K562 (cell line): ENCODE measurements at regions not wholly inside any gene's neighbourhood (a gene's known extent, or its start where the extent isn't known, plus 50 kb on each side); places are given as distances from the start of the nearest gene placed in this dataset.

Experiments used
- BRF2 ChIP-seq: IDR thresholded peaks from 3 replicates; pipeline ENCODE4 v1.6.1; 2011; ENCODE audit warnings: borderline replicate concordance, mild to moderate bottlenecking; ENCODE audit not compliant: insufficient read length, insufficient read depth
- HNRNPK ChIP-seq: fragments of 200-400 bp; formaldehyde crosslinking; IDR thresholded peaks from one replicate; pipeline ENCODE4 v1.6.1; 2018; ENCODE audit warnings: mild to moderate bottlenecking, low read depth, low read length; ENCODE audit not compliant: poor library complexity, severe bottlenecking
- KLF6 ChIP-seq: fragments of 250-450 bp; sonication (Bioruptor Pico); IDR thresholded peaks from 2 replicates; pipeline ENCODE4 v1.4.0; 2020; ENCODE audit warnings: mild to moderate bottlenecking, moderate library complexity, borderline replicate concordance
- MECOM ChIP-seq: fragments of 250-450 bp; sonication (Bioruptor Pico); IDR thresholded peaks from 2 replicates; pipeline ENCODE4 v1.8.0; 2022; ENCODE audit warnings: inconsistent platforms
- MXI1 ChIP-seq: IDR thresholded peaks from 2 replicates; pipeline ENCODE4 v1.6.1; 2011; ENCODE audit warnings: low read depth, mild to moderate bottlenecking, improper control_type of control experiment, low read length
- NFE2L1 ChIP-seq: fragments of 450-650 bp; IDR thresholded peaks from 2 replicates; pipeline ENCODE4 v1.6.1; 2016; ENCODE audit warnings: missing genetic modification characterization, low read depth, mild to moderate bottlenecking, missing compliant biosample characterization, moderate library complexity, borderline replicate concordance
- REST ChIP-seq, 2 experiments: fragments of 450-650 bp; formaldehyde crosslinking in 1 of 2; IDR thresholded peaks; 2 replicates each; pipeline versions ENCODE4 v1.4.0 to v1.6.1; 2014 to 2020; ENCODE audit warnings: mild to moderate bottlenecking in 2 of 2, borderline replicate concordance in 1 of 2, low read depth in 1 of 2
- SMC3 ChIP-seq: conservative IDR thresholded peaks from 2 replicates; pipeline ENCODE4 v1.6.1; 2011; ENCODE audit warnings: low read depth, low read length, improper control_type of control experiment; ENCODE audit not compliant: insufficient read depth
- UBTF ChIP-seq, 2 experiments: IDR thresholded peaks; 2 replicates each; pipeline ENCODE4 v1.6.1; 2012; ENCODE audit warnings: improper control_type of control experiment in 2 of 2, low read depth in 2 of 2, low read length in 2 of 2, borderline replicate concordance in 1 of 2
- USF1 ChIP-seq: sonication (generic); formaldehyde crosslinking; IDR thresholded peaks from 2 replicates; pipeline ENCODE4 v1.9.0; 2022; ENCODE audit warnings: mild to moderate bottlenecking, missing genetic modification reagents
- ZNF347 ChIP-seq: fragments of 450-650 bp; formaldehyde crosslinking; IDR thresholded peaks from 2 replicates; pipeline ENCODE4 v1.4.0; 2020; ENCODE audit warnings: low read depth, mild to moderate bottlenecking, moderate library complexity
- ZNF436 ChIP-seq: fragments of 250-450, 450-650 bp; sonication (Bioruptor Pico); formaldehyde crosslinking; IDR thresholded peaks from 2 replicates; pipeline ENCODE4 v1.7.0; 2020; ENCODE audit warnings: mild to moderate bottlenecking
- ZNF512 ChIP-seq: IDR thresholded peaks from 2 replicates; pipeline ENCODE4 v1.6.1; 2016; ENCODE audit warnings: missing genetic modification characterization, missing compliant biosample characterization

GRCh38 chr3:107938143-107938542 is 152.7 kb downstream of the CD47 start (continued):
- TF ChIP-seq BRF2 (no peak), HNRNPK (no peak), UBTF (IDR thresholded peaks at IDR 0.05; ENCODE audit: borderline replicate concordance in 1 of 2, low read depth in 2 of 2, low read length in 2 of 2) (no peak), NFE2L1 (tag) (no peak), REST (IDR thresholded peaks at IDR 0.05; ENCODE audit: borderline replicate concordance) (peak; percentile 29; the same call in 1 of the 2 replicates), REST (CRISPR knock-in tag; IDR thresholded peaks at IDR 0.05; ENCODE audit: low read depth) (no peak), MECOM (no peak), ZNF512 (no peak), ZNF436 (no peak), SMC3 (0 out of 2 replicates have a peak, but pooled peaks have one; percentile 4), KLF6 (CRISPR knock-in tag) (no peak), MXI1 (no peak), USF1 (CRISPR knock-in tag) (no peak), ZNF347 (CRISPR knock-in tag) (no peak)
